MG63 (cell line): ENCODE measurements at regions not wholly inside any gene's neighbourhood (a gene's known extent, or its start where the extent isn't known, plus 50 kb on each side); places are given as distances from the start of the nearest gene placed in this dataset.
"Not testable (repeated sequence)": the region's sequence is repeated elsewhere in the genome, so short reads cannot be mapped to it uniquely, and the experiment has no call there.

Source experiments
- DNase-seq: peaks from one replicate; pipeline ENCODE4 v3.0.0-alpha.2; 2020
- H3K27me3 ChIP-seq: fragments of 250-450 bp; sonication (Bioruptor Pico); 2 replicates; pipeline ENCODE4 v1.5.1; 2020; ENCODE audit warnings: mild to moderate bottlenecking, moderate library complexity
- H3K36me3 ChIP-seq: fragments of 250-450 bp; sonication (Bioruptor Pico); 2 replicates; pipeline ENCODE4 v1.5.1; 2020; ENCODE audit warnings: mild to moderate bottlenecking, moderate library complexity
- H3K4me3 ChIP-seq: fragments of 250-450 bp; sonication (Bioruptor Pico); 2 replicates; pipeline ENCODE4 v1.5.1; 2020; ENCODE audit warnings: mild to moderate bottlenecking, moderate library complexity
- H3K9me3 ChIP-seq: fragments of 250-450 bp; sonication (Bioruptor Pico); 2 replicates; pipeline ENCODE4 v1.5.1; 2020; ENCODE audit warnings: mild to moderate bottlenecking, moderate library complexity

GRCh38 chr2:208820014-208820688 is 413.6 kb downstream of the PTH2R start:
- DNase-seq: no peak
- Histone ChIP-seq H3K9me3 (no peaks in the 10 kb centered on the region), H3K27me3 (no peaks in the 10 kb centered on the region), H3K4me3 (no peak overlapping the region), H3K36me3 (no peaks in the 10 kb centered on the region)

DNA sequence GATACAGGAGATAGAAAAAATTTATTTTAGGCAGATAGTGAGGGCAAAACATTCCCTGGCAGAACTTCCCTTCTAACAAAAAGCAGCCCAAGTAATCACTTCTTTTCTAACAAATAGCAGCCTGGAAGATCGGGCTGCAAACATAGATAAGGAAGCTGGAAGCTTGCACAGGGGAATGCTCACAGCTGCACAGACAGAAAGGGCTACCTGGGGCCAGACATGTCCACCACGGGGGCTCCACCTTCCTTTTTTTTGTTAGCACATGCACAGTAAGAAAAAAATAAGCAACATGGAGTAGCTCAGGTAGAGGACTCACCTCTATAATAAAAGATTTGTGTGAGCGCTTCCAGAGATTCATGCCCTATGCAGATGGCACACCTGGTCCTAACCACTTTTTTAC is 420.5 kb downstream of the PTH2R start:
- Histone ChIP-seq H3K27me3 (no peaks in the 10 kb centered on the region), H3K9me3 (no peaks in the 10 kb centered on the region), H3K36me3 (no peaks in the 10 kb centered on the region), H3K4me3 (no peak overlapping the region)
- no peak for DNase-seq

- Histone ChIP-seq H3K36me3 (no peaks in the 10 kb centered on the region), H3K4me3 (no peak overlapping the region), H3K9me3 (no peaks in the 10 kb centered on the region), H3K27me3 (no peaks in the 10 kb centered on the region)
- DNase-seq: no peak
These were observed 421.1 kb downstream of the PTH2R start for GRCh38 chr2:208827549-208828221.

GRCh38 chr2:208830203-208830602 is 423.6 kb downstream of the PTH2R start:
- H3K4me3 ChIP-seq: no peak overlapping the region
- H3K9me3 ChIP-seq: no peaks in the 10 kb centered on the region
- H3K27me3 ChIP-seq: no peaks in the 10 kb centered on the region
- DNase-seq: no peak
- no peaks in the 10 kb centered on the region for H3K36me3 ChIP-seq

DNA sequence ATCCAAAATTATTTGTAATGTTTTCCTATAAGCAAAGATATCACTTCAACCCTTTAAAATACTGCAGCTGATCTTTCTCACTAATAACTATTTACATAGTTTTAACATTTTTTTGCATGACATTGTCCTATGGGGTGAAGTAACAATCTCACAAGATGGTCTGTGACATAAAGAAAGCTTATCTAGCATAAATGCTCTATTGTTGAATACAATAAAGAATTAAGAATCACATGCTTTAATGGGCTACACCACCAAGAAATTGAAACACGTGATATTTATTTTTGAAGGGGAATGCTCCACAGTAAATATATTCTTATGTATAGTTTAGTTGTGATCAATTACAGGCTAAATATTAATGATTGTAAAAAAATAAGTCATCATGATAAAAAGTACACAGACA is 441.1 kb downstream of the PTH2R start:
- Histone ChIP-seq H3K4me3 (no peak overlapping the region), H3K36me3 (no peaks in the 10 kb centered on the region), H3K27me3 (no peaks in the 10 kb centered on the region), H3K9me3 (no peaks in the 10 kb centered on the region)
- no peak for DNase-seq

- Histone ChIP-seq H3K9me3 (no peaks in the 10 kb centered on the region), H3K4me3 (no peak overlapping the region), H3K27me3 (no peaks in the 10 kb centered on the region), H3K36me3 (no peaks in the 10 kb centered on the region)
- DNase-seq: no peak
These were observed 448.1 kb downstream of the PTH2R start for GRCh38 chr2:208854717-208855116.

- Histone ChIP-seq H3K9me3 (no peaks in the 10 kb centered on the region), H3K27me3 (no peaks in the 10 kb centered on the region), H3K36me3 (no peaks in the 10 kb centered on the region), H3K4me3 (no peak overlapping the region)
- DNase-seq: no peak
These were observed 460.8 kb downstream of the PTH2R start for GRCh38 chr2:208867374-208867773.

DNA sequence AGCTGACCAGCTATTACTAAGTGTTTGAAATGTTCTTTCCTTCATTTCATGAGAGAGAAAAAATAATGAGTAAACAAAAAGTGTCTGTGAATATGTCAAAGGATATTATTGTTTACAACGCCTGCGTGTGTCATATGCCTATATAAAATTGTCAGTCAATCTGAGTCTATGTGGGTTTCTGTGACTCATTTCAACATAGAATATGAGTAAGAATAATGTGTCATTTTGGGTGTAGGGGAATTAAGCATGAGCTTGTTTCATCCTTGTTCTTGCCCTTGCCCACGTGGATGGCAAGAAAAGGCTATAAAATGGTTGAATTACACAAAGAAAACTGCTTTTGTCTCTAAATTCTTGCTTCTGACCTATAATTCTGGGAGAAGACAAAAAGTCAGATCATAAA is 466.0 kb downstream of the PTH2R start:
- no peaks in the 10 kb centered on the region for H3K36me3 ChIP-seq
- H3K4me3 ChIP-seq: no peak overlapping the region
- no peaks in the 10 kb centered on the region for H3K9me3 ChIP-seq
- H3K27me3 ChIP-seq: no peaks in the 10 kb centered on the region
- peak; percentile 1 for DNase-seq

- Histone ChIP-seq H3K36me3 (no peaks in the 10 kb centered on the region), H3K27me3 (no peaks in the 10 kb centered on the region), H3K9me3 (no peaks in the 10 kb centered on the region), H3K4me3 (no peak overlapping the region)
- no peak for DNase-seq
These were observed 473.1 kb downstream of the PTH2R start for GRCh38 chr2:208879666-208880065.

DNA sequence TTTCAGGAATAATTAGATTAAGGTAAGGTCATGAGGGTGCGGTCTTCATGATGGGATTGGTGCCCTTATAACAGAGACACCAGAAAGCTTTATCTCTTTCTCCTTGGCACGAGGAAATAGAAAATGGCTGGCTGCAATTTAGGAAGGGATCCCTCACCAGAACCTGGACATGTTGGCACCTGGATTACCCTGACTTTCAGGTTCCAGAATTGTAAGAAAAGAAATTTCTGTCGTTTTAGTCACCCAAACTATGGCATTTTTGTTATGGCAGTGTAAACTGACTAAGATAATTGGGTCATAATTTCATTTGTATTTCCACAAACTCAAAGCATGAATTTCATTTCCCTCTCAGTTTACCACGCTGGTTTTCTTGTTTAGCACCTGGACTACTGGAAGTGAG is 473.6 kb downstream of the PTH2R start:
- Histone ChIP-seq H3K9me3 (no peaks in the 10 kb centered on the region), H3K36me3 (no peaks in the 10 kb centered on the region), H3K4me3 (no peak overlapping the region), H3K27me3 (no peaks in the 10 kb centered on the region)
- no peak for DNase-seq

- Histone ChIP-seq H3K36me3 (no peaks in the 10 kb centered on the region), H3K9me3 (no peaks in the 10 kb centered on the region), H3K27me3 (no peaks in the 10 kb centered on the region), H3K4me3 (no peak overlapping the region)
- no peak for DNase-seq
These were observed 483.9 kb downstream of the PTH2R start for GRCh38 chr2:208890486-208890885.

GRCh38 chr2:208892203-208892602 is 485.6 kb downstream of the PTH2R start:
- Histone ChIP-seq H3K9me3 (no peaks in the 10 kb centered on the region), H3K4me3 (no peak overlapping the region), H3K36me3 (no peaks in the 10 kb centered on the region), H3K27me3 (no peaks in the 10 kb centered on the region)
- DNase-seq: no peak

DNA sequence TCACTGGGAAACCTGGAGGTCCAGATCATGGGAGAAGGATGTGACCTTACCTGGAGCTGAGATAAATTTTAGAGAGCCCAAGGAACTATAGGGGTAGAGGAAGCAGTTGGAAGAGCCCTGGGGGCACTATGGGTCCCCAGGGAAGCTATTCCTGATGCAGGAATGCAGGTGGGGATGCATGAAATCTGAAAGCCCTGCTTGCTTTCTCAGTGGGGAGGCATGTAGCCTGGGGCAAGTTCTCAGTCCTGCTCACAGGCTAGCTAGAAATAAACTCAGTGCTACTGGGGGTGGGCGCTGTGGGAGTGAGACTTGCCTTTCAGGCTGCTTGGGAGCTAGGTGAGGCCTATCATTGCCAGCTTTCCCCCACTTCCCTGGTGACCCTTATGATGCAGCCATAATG is 499.7 kb downstream of the PTH2R start:
- Histone ChIP-seq H3K36me3 (no peaks in the 10 kb centered on the region), H3K9me3 (no peaks in the 10 kb centered on the region), H3K27me3 (no peaks in the 10 kb centered on the region), H3K4me3 (no peak overlapping the region)
- DNase-seq: no peak

- Histone ChIP-seq H3K9me3 (no peaks in the 10 kb centered on the region), H3K27me3 (no peaks in the 10 kb centered on the region), H3K4me3 (no peak overlapping the region), H3K36me3 (no peaks in the 10 kb centered on the region)
- DNase-seq: no peak
These were observed 508.4 kb upstream of the MAP2 start for GRCh38 chr2:208915401-208915800.

- DNase-seq: no peak
- no peaks in the 10 kb centered on the region for H3K36me3 ChIP-seq
- H3K9me3 ChIP-seq: no peaks in the 10 kb centered on the region
- no peaks in the 10 kb centered on the region for H3K27me3 ChIP-seq
- H3K4me3 ChIP-seq: no peak overlapping the region
These were observed 507.0 kb upstream of the MAP2 start for GRCh38 chr2:208916881-208917280.

GRCh38 chr2:208921358-208921757 is 502.5 kb upstream of the MAP2 start:
- not testable (repeated sequence) for H3K4me3 ChIP-seq, H3K9me3 ChIP-seq, DNase-seq, H3K27me3 ChIP-seq, H3K36me3 ChIP-seq

DNA sequence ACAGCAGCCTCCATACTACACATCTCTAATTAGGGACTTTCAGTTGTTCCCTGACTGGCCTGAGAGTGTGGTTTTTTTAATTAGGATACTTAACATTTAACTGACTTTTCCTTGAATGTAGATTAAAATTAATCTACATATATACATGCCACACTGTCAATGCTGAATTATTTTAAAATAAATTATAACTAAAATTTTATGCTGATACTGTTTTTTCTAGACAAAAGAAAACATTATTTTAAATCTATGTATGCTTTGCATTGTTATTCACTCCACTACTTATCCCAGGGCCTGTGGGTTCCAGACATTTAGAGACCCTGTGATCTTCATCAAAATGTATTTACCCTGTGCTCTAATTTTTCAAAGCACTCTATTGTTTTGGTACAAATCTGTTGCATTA is 496.0 kb upstream of the MAP2 start:
- H3K36me3 ChIP-seq: no peaks in the 10 kb centered on the region
- no peak for DNase-seq
- no peaks in the 10 kb centered on the region for H3K9me3 ChIP-seq
- no peak overlapping the region for H3K4me3 ChIP-seq
- H3K27me3 ChIP-seq: no peaks in the 10 kb centered on the region

GRCh38 chr2:208929139-208929864 is 494.5 kb upstream of the MAP2 start:
- Histone ChIP-seq H3K27me3 (no peaks in the 10 kb centered on the region), H3K36me3 (no peaks in the 10 kb centered on the region), H3K9me3 (no peaks in the 10 kb centered on the region), H3K4me3 (no peak overlapping the region)
- no peak for DNase-seq
